Upper lobe of right lung (tissue), 1 donor: ENCODE measurements at regions not wholly inside any gene's neighbourhood (a gene's known extent, or its start where the extent isn't known, plus 50 kb on each side); places are given as distances from the start of the nearest gene placed in this dataset.

ENCODE experiments used
- ATAC-seq: fragments of 200-7000 bp; cut with Tn5 transposase; one replicate; pipeline ENCODE4 v1.9.1; 2020; ENCODE audit warnings: mild to moderate bottlenecking, moderate library complexity
- DNase-seq: peaks from one replicate; pipeline ENCODE4 v3.0.0-alpha.2; 2020
- H3K27ac ChIP-seq: fragments of 200-600 bp; one replicate; pipeline ENCODE4 v1.8.0; 2022
- H3K27me3 ChIP-seq: fragments of 200-600 bp; one replicate; pipeline ENCODE4 v1.8.0; 2022; ENCODE audit warnings: mild to moderate bottlenecking
- H3K36me3 ChIP-seq: fragments of 200-600 bp; one replicate; pipeline ENCODE4 v1.8.0; 2022
- H3K4me1 ChIP-seq: fragments of 200-600 bp; one replicate; pipeline ENCODE4 v1.8.0; 2022
- H3K4me3 ChIP-seq: fragments of 200-600 bp; one replicate; pipeline ENCODE4 v1.8.0; 2022; ENCODE audit warnings: mild to moderate bottlenecking
- H3K9me3 ChIP-seq: fragments of 200-600 bp; one replicate; pipeline ENCODE4 v1.8.0; 2022
- intact Hi-C: fragments of 100-400 bp; cut with DNase I; formaldehyde crosslinking; loops from one replicate; pipeline ENCODE4 v1.11.0; 2022
- TF ChIP-seq, protein P1 (sequence below): fragments of 200-600 bp; IDR thresholded peaks from one replicate; pipeline ENCODE4 v1.8.0; 2022; ENCODE audit warnings: antibody characterized with exemption
- donor health status: DM: no; HTN: yes; CAD: no; lungs with severe emphysema.

DNA sequence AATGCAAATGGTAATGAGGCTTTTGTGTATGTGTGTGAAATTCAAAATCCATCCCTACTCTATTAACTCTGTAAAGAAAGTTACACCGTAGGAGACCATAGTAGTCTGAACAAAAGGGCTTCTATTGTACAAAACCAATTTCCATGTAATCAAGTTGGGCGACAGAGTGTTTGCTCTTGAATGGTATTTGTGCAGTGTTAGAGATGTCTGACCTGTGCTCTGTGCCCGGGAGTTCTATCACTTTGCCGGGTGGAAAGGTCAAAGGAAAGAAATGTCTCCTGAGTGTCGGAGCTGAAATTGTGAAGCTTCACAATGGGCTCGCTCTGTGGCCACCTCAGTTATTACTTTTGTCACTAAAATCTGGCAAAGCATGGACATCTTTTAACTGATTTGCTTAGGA, 312.0 kb downstream of the SAMD5 start:
- ATAC-seq (no peak), DNase-seq (no peak)
- Histone ChIP-seq H3K4me1 (no peaks in the 10 kb centered on the region), H3K36me3 (no peaks in the 10 kb centered on the region), H3K4me3 (no peak overlapping the region), H3K27me3 (no peaks in the 10 kb centered on the region), H3K9me3 (no peaks in the 10 kb centered on the region), H3K27ac (no peak overlapping the region)
- TF ChIP-seq, protein P1, sequence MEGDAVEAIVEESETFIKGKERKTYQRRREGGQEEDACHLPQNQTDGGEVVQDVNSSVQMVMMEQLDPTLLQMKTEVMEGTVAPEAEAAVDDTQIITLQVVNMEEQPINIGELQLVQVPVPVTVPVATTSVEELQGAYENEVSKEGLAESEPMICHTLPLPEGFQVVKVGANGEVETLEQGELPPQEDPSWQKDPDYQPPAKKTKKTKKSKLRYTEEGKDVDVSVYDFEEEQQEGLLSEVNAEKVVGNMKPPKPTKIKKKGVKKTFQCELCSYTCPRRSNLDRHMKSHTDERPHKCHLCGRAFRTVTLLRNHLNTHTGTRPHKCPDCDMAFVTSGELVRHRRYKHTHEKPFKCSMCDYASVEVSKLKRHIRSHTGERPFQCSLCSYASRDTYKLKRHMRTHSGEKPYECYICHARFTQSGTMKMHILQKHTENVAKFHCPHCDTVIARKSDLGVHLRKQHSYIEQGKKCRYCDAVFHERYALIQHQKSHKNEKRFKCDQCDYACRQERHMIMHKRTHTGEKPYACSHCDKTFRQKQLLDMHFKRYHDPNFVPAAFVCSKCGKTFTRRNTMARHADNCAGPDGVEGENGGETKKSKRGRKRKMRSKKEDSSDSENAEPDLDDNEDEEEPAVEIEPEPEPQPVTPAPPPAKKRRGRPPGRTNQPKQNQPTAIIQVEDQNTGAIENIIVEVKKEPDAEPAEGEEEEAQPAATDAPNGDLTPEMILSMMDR = no peak
- intact Hi-C loops = no loop called here

DNA sequence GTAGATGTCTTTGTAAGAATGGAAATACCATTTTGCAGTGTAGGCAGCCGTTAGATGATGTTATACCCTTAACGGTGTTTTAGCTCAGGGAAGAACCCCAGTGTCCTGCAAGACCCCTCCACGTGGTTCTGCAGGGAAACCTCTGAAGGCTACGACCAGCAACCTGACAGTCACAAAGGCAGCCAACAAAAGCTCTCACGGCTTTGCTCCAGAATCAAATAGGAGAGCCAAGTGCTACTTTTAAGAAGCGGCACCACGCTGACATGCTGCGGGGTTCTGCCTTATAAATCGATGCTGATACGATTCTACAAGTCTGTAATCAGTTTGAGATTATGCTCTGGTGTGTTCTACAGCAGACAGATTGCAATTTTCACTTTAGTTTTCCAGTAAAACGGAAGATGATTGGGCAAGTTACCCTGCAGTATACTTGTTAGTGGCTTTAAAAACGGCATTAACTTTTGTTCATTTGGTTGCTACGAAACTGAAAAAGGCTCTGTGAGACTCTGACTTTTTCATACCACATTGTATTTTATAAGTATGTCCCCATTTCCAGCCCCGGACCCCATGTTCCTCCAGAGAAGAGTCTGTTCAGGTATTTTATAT, 312.9 kb downstream of the SAMD5 start:
- no peak for ATAC-seq
- no peaks in the 10 kb centered on the region for H3K4me1 ChIP-seq
- intact Hi-C loops = no loop called here

DNA sequence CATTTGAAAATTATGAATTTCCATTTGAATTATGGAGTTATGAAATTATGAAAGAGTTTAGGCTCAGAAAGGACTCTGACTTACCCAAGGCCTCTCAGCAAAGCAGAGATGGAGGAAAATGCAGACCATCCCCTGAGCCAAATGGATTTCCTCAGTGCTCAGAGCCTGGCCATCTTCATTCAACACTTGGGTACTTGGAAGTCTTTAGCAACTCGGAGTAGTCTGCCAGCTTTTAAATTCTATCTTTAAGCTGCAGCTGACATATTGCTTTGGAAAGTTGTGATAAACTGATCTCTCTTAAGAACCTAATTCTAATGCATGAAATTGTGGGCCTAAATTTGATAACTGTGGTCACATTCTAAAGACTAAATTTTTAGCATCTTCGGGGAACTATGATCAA, 315.4 kb downstream of the SAMD5 start:
- Histone ChIP-seq H3K4me3 (no peak overlapping the region), H3K27ac (no peak overlapping the region)

More for the DNA sequence above, 312.9 kb downstream of the SAMD5 start:
- H3K4me3 ChIP-seq = peak overlapping the region; percentile 9
- TF ChIP-seq, protein P1 = no peak
- H3K27me3 ChIP-seq = no peaks in the 10 kb centered on the region
- no peaks in the 10 kb centered on the region for H3K9me3 ChIP-seq
- H3K27ac ChIP-seq = no peak overlapping the region
- DNase-seq = no peak
- no peaks in the 10 kb centered on the region for H3K36me3 ChIP-seq

DNA sequence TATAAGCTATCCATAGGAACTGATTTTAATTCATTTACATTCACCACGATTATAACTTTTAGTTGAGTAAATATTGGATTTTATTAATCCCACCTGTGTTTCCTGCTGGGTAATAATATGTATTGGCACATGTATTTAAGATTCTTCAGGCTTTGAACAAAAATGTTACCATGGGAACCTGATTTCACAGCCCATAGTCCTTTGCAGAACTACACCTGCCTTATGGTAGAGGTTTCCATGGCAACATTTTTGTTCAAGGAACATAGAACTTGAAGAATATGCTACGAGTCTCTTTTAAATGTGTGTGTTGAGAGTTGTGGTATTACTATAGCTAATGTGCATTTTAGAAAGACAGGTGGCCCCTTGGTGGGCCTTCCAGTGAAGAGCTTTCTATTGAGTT, 317.4 kb downstream of the SAMD5 start:
- DNase-seq (no peak), ATAC-seq (no peak)
- intact Hi-C loops = no loop called here
- no peak overlapping the region for H3K4me3 ChIP-seq
- H3K27me3 ChIP-seq = no peaks in the 10 kb centered on the region
- no peaks in the 10 kb centered on the region for H3K36me3 ChIP-seq
- no peak overlapping the region for H3K27ac ChIP-seq
- no peaks in the 10 kb centered on the region for H3K4me1 ChIP-seq
- TF ChIP-seq, protein P1 = no peak
- H3K9me3 ChIP-seq = no peaks in the 10 kb centered on the region

More for the DNA sequence above, 315.4 kb downstream of the SAMD5 start:
- Histone ChIP-seq H3K36me3 (no peaks in the 10 kb centered on the region), H3K27me3 (no peaks in the 10 kb centered on the region), H3K9me3 (no peaks in the 10 kb centered on the region), H3K4me1 (no peaks in the 10 kb centered on the region)
- DNase-seq (no peak), ATAC-seq (no peak)
- intact Hi-C loops = no loop called here
- TF ChIP-seq, protein P1 = no peak

DNA sequence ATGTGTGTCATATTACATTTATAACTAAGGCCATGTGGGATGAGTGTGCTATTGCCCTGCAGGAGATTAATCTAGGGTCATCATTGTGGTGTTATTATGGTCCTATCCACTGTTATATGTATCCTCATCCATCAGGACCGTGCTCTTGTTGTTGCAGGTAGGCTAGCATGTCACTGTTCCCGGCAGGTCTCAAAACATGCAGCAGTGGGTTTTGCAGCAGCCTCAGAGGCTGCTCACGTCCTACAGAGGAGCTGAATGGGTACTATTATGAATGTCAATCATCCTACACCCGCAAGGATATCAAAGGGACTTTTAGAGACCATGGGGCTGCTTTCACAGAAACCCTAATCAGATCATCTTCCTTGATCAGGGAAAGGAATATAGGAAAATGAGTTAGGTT, 318.2 kb downstream of the SAMD5 start:
- TF ChIP-seq, protein P1 = no peak
- Histone ChIP-seq H3K36me3 (no peaks in the 10 kb centered on the region), H3K9me3 (no peaks in the 10 kb centered on the region), H3K27ac (no peak overlapping the region), H3K27me3 (no peaks in the 10 kb centered on the region), H3K4me1 (no peaks in the 10 kb centered on the region), H3K4me3 (no peak overlapping the region)
- DNase-seq (no peak), ATAC-seq (no peak)
- intact Hi-C loops = no loop called here

DNA sequence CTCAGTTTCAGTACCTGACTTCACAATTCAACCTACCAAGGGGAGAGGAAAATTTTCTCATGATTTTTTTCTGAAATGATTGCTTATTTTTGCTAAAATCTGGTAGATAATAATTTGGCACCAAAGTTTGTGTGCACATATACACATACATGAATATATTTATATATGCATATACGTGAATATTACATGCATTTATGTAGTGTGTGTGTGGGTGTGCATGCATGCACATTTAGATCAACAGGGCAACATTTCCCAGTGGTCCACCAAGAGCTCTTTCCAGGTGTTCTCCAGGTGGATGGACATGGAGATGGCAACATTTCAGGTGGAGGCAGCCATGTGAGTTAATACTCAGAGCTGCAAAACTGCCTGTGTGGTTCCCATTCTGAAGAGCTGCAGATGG, 320.9 kb downstream of the SAMD5 start:
- TF ChIP-seq, protein P1 = no peak
- DNase-seq = no peak
- intact Hi-C loops = no loop called here

More for the DNA sequence above, 320.9 kb downstream of the SAMD5 start:
- no peak for ATAC-seq
- Histone ChIP-seq H3K27ac (no peak overlapping the region), H3K4me1 (no peaks in the 10 kb centered on the region), H3K4me3 (no peak overlapping the region), H3K27me3 (no peaks in the 10 kb centered on the region), H3K9me3 (no peaks in the 10 kb centered on the region), H3K36me3 (no peaks in the 10 kb centered on the region)
